Activated CD8-positive, alpha-beta T cell treated with anti-CD3 and anti-CD28 coated beads, Interleukin-2, amount 10 ng/mL, durations not matched to agents 7 days and 5 days (primary cell): ENCODE measurements at regions not wholly inside any gene's neighbourhood (a gene's known extent, or its start where the extent isn't known, plus 50 kb on each side); places are given as distances from the start of the nearest gene placed in this dataset.

Source experiments
- ATAC-seq: fragments of 150-1000 bp; cut with Tn5 transposase; one replicate; pipeline ENCODE4 v1.10.0; 2021; ENCODE audit warnings: moderate library complexity
- CTCF ChIA-PET: fragments of 350-600 bp; sonication (Branson Sonifier 250); formaldehyde crosslinking; loops from one replicate; lab custom pipeline; 2021; ENCODE audit warnings: antibody characterized with exemption; lab: Charles Lee
- POLR2A ChIA-PET: fragments of 350-600 bp; sonication (Branson Sonifier 250); formaldehyde crosslinking; loops from one replicate; lab custom pipeline; 2021; ENCODE audit warnings: antibody characterized with exemption; lab: Charles Lee
- DNase-seq: peaks from one replicate; pipeline ENCODE4 v3.0.0-alpha.2; 2020
- H3K27ac Mint-ChIP-seq: one replicate; pipeline ENCODE4 v1.8.0; 2021; ENCODE audit warnings: mild to moderate bottlenecking, mixed read lengths
- H3K27me3 Mint-ChIP-seq: one replicate; pipeline ENCODE4 v1.8.0; 2021; ENCODE audit warnings: low read depth, mixed read lengths
- H3K36me3 Mint-ChIP-seq: one replicate; pipeline ENCODE4 v1.8.0; 2021; ENCODE audit warnings: low read depth, mixed read lengths
- H3K4me1 Mint-ChIP-seq: one replicate; pipeline ENCODE4 v1.8.0; 2021; ENCODE audit warnings: low read depth, mixed read lengths
- H3K4me3 Mint-ChIP-seq: one replicate; pipeline ENCODE4 v1.8.0; 2021; ENCODE audit warnings: mild to moderate bottlenecking, mixed read lengths
- H3K9me3 Mint-ChIP-seq: one replicate; pipeline ENCODE4 v1.8.0; 2022; ENCODE audit warnings: mixed read lengths; ENCODE audit not compliant: insufficient read depth

DNA sequence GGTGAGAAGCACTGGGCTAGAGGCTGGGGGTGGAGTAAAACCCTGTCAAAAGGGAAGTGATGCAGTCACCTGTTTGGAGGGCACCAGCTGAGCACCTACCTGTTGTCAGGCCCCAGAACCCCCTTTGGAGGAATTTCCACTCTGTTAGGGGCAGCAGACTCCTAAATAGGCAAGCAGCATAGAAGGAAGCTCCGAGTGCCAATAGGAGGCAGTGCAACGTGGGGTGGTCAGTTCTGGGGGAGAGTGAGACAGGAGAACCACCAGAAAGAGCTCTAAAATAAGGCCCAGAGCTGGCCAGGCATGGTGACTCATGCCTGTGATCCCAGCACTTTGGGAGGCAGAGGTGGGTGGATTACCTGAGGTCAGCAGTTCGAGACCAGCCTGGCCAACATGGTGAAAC, 203.7 kb upstream of the ZC3H12A start:
- POLR2A ChIA-PET = no interaction called here
- CTCF ChIA-PET = no interaction called here

DNA sequence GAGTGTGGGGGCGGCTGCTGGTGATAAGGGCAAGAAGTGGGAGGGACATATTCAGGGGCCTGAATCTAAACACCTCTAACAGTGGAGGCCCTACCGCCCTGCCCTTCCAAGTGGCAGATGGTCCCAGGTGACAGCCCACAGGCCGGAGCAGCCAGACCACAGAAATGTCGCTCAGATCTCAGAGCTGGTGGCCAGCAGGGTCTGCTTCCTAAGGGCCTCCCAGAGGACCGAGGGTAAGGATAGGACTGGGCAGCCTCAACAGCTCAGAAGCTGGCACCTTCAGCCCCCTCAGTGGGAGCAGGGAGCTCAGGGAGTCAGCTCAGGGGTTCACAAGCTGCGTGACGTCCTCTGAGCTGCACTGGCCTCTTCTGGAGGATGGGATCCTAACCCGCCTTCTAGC, 201.8 kb upstream of the ZC3H12A start:
- Mint-ChIP-seq H3K4me3 (no peak overlapping the region), H3K4me1 (no peaks in the 10 kb centered on the region), H3K27ac (no peak overlapping the region), H3K9me3 (no peaks in the 10 kb centered on the region), H3K36me3 (no peaks in the 10 kb centered on the region), H3K27me3 (peaks cover 2% of the 10 kb centered on the region)
- CTCF ChIA-PET = no interaction called here
- DNase-seq (no peak), ATAC-seq (no peak)
- POLR2A ChIA-PET = no interaction called here

More for the DNA sequence above, 203.7 kb upstream of the ZC3H12A start:
- Mint-ChIP-seq H3K9me3 (no peaks in the 10 kb centered on the region), H3K4me1 (no peaks in the 10 kb centered on the region), H3K36me3 (no peaks in the 10 kb centered on the region), H3K27ac (no peak overlapping the region), H3K4me3 (no peak overlapping the region), H3K27me3 (no peaks in the 10 kb centered on the region)
- DNase-seq (no peak), ATAC-seq (no peak)

DNA sequence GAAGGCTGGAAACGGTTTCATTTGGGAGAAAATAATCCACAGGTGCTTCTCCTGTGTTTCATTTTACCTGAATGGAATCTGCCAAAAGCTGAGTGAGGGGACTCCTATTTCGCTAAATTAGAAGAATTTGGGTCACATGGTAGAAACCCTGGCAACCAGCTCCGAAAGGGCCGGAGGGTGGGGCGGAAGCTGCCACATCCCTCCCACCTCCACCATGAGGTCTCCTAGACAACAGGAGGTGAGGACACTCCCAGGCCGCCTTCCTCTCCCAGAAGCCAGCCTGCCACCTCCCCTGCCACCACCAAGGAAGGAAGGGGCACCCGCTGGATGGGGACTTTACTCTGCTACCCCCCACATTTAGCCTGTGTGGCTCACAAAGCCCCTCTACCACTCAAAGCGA, 199.9 kb upstream of the ZC3H12A start:
- DNase-seq (no peak), ATAC-seq (no peak)
- Mint-ChIP-seq H3K36me3 (no peaks in the 10 kb centered on the region), H3K27me3 (peaks cover 2% of the 10 kb centered on the region), H3K4me1 (no peaks in the 10 kb centered on the region), H3K4me3 (no peak overlapping the region), H3K9me3 (no peaks in the 10 kb centered on the region), H3K27ac (no peak overlapping the region)
- ChIA-PET CTCF (no interaction called here), POLR2A (no interaction called here)

DNA sequence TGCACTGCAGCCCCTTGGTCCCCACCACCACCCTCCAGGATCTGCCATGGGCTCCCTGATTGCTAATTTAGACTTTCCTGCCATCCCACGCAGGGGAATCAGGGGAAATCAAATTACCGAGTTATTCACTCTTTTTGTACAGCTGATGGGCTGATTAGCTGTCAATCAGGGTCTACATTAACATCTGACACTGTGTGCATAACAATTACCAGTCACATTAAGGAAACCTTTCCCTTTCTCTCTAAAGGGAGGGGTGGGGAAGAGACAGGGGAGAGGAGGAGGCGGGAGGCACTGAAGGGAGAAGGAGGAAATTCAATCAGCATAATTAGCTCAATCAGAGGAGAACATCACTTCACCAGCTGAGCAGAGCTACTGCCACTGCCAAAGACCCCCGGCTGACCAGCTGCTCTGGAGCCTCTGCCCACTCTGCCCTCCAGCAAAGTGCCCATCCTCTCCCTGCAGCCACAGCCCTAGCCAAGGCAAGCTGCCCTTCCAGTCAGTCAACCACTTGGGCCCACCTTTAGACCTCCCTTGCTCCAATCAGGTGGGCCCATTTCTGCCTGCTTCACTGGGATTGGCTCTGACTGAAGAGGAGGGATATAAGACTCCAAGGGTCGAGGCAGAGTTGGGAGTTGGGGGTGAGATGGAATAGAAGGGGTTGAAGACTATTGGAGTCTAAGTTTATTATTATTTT, 199.3 kb upstream of the ZC3H12A start:
- POLR2A ChIA-PET = no interaction called here

DNA sequence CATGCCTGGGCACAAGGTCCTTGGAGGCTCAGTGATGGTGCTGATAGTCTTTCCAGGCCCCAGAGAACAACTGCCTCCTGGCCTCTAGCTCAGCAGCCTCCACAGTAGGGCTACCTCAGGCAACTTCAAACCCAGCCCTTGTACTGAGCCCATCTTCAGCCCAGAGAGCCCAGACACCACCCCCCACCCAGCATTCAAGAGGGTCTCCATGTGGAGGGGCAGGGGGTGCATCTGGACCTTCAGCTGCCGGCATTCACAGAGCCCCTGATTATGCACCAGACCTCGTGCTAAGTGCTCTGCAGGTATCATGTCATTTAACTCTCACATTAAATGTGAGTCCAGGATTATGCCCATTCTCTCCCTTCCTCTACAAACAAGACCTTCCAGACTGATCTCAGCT, 197.0 kb upstream of the ZC3H12A start:
- Mint-ChIP-seq H3K4me3 (no peak overlapping the region), H3K9me3 (no peaks in the 10 kb centered on the region), H3K4me1 (no peaks in the 10 kb centered on the region), H3K27ac (no peak overlapping the region), H3K36me3 (no peaks in the 10 kb centered on the region), H3K27me3 (peaks cover 13% of the 10 kb centered on the region)
- ChIA-PET POLR2A (no interaction called here), CTCF (no interaction called here)
- ATAC-seq = no peak
- DNase-seq = no peak

More for the DNA sequence above, 199.3 kb upstream of the ZC3H12A start:
- no peak for DNase-seq
- ATAC-seq = no peak
- Mint-ChIP-seq H3K9me3 (no peaks in the 10 kb centered on the region), H3K36me3 (no peaks in the 10 kb centered on the region), H3K27ac (no peak overlapping the region), H3K4me1 (no peaks in the 10 kb centered on the region), H3K27me3 (peaks cover 7% of the 10 kb centered on the region), H3K4me3 (no peak overlapping the region)
- CTCF ChIA-PET = no interaction called here

DNA sequence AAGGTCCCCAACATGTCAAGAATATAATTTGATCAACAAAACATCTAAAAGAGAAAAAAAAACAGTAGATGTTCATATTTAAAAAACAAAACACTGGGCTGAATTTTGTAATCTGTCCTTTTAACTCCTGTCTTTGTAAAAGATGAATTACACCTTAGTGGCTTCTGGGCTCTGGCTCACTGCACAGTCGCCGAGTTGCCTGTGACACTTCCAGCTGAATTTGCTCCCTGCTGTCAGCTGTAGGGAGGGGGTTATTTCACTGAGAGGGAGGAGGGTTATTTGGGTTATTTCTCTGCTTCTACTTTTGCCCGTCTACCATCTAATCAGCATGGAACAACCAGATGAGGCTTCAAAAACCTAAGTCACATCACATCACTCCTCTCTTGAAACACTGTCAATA, 193.0 kb upstream of the ZC3H12A start:
- Mint-ChIP-seq H3K9me3 (no peaks in the 10 kb centered on the region), H3K36me3 (no peaks in the 10 kb centered on the region), H3K4me3 (no peak overlapping the region), H3K27me3 (peaks cover 13% of the 10 kb centered on the region), H3K27ac (no peak overlapping the region), H3K4me1 (no peaks in the 10 kb centered on the region)
- ChIA-PET POLR2A (no interaction called here), CTCF (no interaction called here)
- DNase-seq = no peak
- no peak for ATAC-seq

DNA sequence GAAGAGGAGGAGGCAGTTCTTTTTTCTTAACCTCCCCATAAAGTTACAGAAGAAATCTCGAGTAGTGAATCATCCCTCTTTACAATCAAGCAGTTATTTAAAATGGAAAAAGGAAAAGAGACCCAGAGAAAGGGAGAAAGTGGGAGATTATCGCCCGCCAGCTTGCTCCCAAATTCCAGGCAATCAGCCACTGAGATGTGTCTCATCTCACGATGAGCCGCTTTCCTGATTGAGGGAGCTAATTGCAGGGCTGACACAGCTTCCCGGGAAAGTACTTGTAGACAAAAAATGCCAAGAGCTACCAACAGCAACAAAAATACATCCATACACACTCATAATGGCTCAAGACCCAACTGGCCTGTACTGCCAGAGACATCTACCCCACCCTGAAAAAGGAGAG, 191.6 kb upstream of the ZC3H12A start:
- Mint-ChIP-seq H3K4me1 (no peaks in the 10 kb centered on the region), H3K36me3 (no peaks in the 10 kb centered on the region), H3K4me3 (no peak overlapping the region), H3K27me3 (peaks cover 11% of the 10 kb centered on the region), H3K27ac (no peak overlapping the region), H3K9me3 (no peaks in the 10 kb centered on the region)
- ChIA-PET CTCF (no interaction called here), POLR2A (no interaction called here)
- ATAC-seq (no peak), DNase-seq (no peak)

DNA sequence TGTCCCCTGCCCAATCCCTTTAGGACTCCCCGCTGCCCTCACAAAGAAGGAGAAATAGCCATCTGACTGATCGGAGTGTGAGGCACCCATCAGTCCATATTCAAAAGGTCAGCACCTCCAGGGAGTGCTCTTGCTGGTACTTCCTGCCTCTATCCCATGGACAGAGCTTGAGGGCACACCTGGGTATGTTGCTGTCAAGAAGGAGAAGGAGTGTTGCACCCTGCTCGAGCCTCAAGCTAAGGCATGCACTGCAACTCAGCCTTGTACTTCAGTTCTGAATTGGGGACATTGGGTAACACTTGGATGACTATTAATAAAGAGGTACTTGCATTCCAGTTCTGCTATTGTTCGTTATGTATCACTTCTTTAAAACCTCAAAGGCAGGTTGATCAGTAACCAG, 190.3 kb upstream of the ZC3H12A start:
- Mint-ChIP-seq H3K4me3 (no peak overlapping the region), H3K36me3 (no peaks in the 10 kb centered on the region), H3K27ac (no peak overlapping the region), H3K9me3 (no peaks in the 10 kb centered on the region), H3K4me1 (no peaks in the 10 kb centered on the region), H3K27me3 (peaks cover 11% of the 10 kb centered on the region)
- DNase-seq (no peak), ATAC-seq (no peak)
- ChIA-PET POLR2A (no interaction called here), CTCF (no interaction called here)

DNA sequence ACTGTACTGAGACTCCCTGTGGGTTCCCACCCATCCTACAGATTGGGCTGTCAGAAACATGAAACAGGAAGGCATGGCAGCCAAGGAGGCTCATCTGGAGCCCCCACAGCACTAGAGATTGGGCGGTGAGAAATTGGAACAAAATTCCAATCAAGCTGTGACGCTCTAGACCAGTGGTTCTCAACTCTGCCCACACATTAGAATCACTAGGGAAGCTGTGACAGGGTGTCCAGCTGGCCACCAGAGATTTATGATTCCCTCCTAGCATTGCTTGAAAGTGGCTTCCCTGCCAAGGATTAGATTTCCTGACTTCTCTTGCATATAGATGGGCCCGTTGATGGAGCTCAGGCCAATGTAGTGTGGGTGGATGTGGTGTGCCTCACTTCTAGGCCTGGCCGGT, 187.5 kb upstream of the ZC3H12A start:
- CTCF ChIA-PET = no interaction called here
- POLR2A ChIA-PET = no interaction called here
- H3K4me1 Mint-ChIP-seq = no peaks in the 10 kb centered on the region
- H3K9me3 Mint-ChIP-seq = no peaks in the 10 kb centered on the region
- H3K27ac Mint-ChIP-seq = no peak overlapping the region
- H3K27me3 Mint-ChIP-seq = no peaks in the 10 kb centered on the region
- H3K4me3 Mint-ChIP-seq = no peak overlapping the region
- ATAC-seq = no peak
- no peaks in the 10 kb centered on the region for H3K36me3 Mint-ChIP-seq
- DNase-seq = no peak

DNA sequence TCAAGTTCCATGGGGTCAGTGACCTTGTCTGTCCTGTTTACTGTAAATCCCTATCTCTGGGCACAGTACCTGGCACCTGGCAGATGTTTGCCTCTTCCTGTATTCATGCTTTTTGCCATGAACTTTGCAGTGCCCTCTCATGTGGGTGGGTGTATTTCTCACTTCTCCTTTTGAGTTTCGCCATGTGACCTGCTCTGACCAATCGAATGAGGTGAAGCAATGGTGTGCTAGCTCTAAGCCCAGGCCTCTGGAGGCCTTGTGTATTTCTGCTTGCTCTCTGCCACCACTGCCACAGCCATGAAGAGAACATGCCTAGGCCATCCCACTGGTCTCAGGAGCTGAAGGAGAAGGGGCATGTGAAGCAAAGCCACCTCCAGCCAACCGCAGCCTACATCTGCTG, 185.5 kb upstream of the ZC3H12A start:
- DNase-seq (no peak), ATAC-seq (no peak)
- no peak overlapping the region for H3K4me3 Mint-ChIP-seq
- H3K27me3 Mint-ChIP-seq = no peaks in the 10 kb centered on the region
- H3K9me3 Mint-ChIP-seq = no peaks in the 10 kb centered on the region
- ChIA-PET CTCF (no interaction called here), POLR2A (no interaction called here)
- H3K27ac Mint-ChIP-seq = no peak overlapping the region
- H3K4me1 Mint-ChIP-seq = no peaks in the 10 kb centered on the region
- no peaks in the 10 kb centered on the region for H3K36me3 Mint-ChIP-seq

DNA sequence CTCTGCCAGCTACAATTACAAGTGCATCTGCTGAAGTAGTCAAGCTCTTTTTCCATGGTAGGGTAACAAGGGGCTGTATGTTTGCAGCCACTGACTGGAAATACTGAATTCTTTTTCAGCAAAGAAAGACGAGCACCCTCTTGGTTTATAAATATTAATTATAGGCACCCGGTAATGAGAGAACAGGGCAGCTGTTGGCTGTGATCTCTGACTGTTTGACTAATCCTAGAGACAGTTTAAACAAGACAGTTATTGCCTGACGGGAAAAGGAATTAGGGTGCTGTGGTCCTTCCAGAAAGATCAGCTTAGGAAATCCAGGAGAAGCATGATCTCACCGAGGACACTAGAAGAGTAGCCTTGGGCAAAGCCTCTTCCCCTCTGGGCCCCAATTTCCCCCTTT, 183.7 kb upstream of the ZC3H12A start:
- Mint-ChIP-seq H3K27ac (no peak overlapping the region), H3K9me3 (no peaks in the 10 kb centered on the region), H3K36me3 (no peaks in the 10 kb centered on the region), H3K4me1 (no peaks in the 10 kb centered on the region), H3K4me3 (no peak overlapping the region), H3K27me3 (peaks cover 2% of the 10 kb centered on the region)
- ChIA-PET POLR2A (no interaction called here), CTCF (no interaction called here)
- ATAC-seq (no peak), DNase-seq (no peak)

DNA sequence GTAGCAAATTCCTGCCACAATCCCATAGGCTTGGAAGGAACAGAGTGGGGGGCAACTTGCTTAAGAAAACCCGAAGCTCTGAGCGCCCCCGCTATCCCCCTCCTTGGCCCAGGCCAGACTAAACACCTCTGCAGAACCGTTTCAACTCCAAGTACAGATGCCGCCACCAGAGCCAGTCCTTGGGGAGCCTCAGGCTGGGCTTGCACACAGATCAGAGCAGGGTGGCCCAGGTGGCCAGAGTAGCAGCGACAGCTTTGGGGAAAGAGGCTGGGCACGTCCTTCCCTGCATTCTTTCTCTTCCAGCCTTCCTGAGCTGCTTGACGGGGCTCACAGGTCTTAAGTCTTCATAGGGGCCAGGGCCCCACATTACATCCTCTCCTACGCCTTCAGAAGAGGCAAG, 181.6 kb upstream of the ZC3H12A start:
- no peak for ATAC-seq
- ChIA-PET POLR2A (no interaction called here), CTCF (no interaction called here)
- DNase-seq = no peak
- H3K27me3 Mint-ChIP-seq = peaks cover 2% of the 10 kb centered on the region
- no peaks in the 10 kb centered on the region for H3K4me1 Mint-ChIP-seq
- no peak overlapping the region for H3K27ac Mint-ChIP-seq
- no peaks in the 10 kb centered on the region for H3K36me3 Mint-ChIP-seq
- no peak overlapping the region for H3K4me3 Mint-ChIP-seq
- H3K9me3 Mint-ChIP-seq = no peaks in the 10 kb centered on the region

DNA sequence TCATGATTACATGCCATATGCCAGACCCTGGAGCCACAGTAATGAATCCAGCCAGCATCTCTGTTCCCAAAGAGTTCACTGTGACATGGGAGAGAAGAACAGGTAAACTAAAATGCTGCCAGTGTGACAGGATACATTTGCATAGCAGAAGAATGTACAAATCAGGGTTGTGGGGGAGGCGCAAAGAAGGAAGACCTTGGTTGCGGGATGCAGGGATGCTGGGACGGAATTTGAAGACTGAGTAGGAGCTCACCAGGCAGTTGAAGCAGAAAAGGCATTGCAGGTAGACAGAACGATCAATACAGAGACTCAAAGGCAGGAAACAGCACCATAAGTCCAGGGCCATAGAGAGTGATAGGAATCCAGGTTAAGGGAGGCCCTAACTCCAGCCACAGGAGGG, 180.3 kb upstream of the ZC3H12A start:
- CTCF ChIA-PET = no interaction called here
- no peak overlapping the region for H3K4me3 Mint-ChIP-seq
- POLR2A ChIA-PET = no interaction called here
- peaks cover 2% of the 10 kb centered on the region for H3K27me3 Mint-ChIP-seq
- H3K36me3 Mint-ChIP-seq = no peaks in the 10 kb centered on the region
- H3K9me3 Mint-ChIP-seq = no peaks in the 10 kb centered on the region
- H3K27ac Mint-ChIP-seq = no peak overlapping the region
- DNase-seq (no peak), ATAC-seq (no peak)
- H3K4me1 Mint-ChIP-seq = no peaks in the 10 kb centered on the region
